Activated CD8-positive, alpha-beta T cell treated with anti-CD3 and anti-CD28 coated beads, Interleukin-2, amount 10 ng/mL, durations not matched to agents 7 days and 5 days (primary cell): ENCODE measurements at regions not wholly inside any gene's neighbourhood (a gene's known extent, or its start where the extent isn't known, plus 50 kb on each side); places are given as distances from the start of the nearest gene placed in this dataset.
"Not testable (repeated sequence)": the region's sequence is repeated elsewhere in the genome, so short reads cannot be mapped to it uniquely, and the experiment has no call there.

Experiments
- ATAC-seq: fragments of 150-1000 bp; cut with Tn5 transposase; one replicate; pipeline ENCODE4 v1.10.0; 2021; ENCODE audit warnings: moderate library complexity
- CTCF ChIA-PET: fragments of 350-600 bp; sonication (Branson Sonifier 250); formaldehyde crosslinking; loops from one replicate; lab custom pipeline; 2021; ENCODE audit warnings: antibody characterized with exemption; lab: Charles Lee
- POLR2A ChIA-PET: fragments of 350-600 bp; sonication (Branson Sonifier 250); formaldehyde crosslinking; loops from one replicate; lab custom pipeline; 2021; ENCODE audit warnings: antibody characterized with exemption; lab: Charles Lee
- DNase-seq: peaks from one replicate; pipeline ENCODE4 v3.0.0-alpha.2; 2020
- H3K27ac Mint-ChIP-seq: one replicate; pipeline ENCODE4 v1.8.0; 2021; ENCODE audit warnings: mild to moderate bottlenecking, mixed read lengths
- H3K27me3 Mint-ChIP-seq: one replicate; pipeline ENCODE4 v1.8.0; 2021; ENCODE audit warnings: low read depth, mixed read lengths
- H3K36me3 Mint-ChIP-seq: one replicate; pipeline ENCODE4 v1.8.0; 2021; ENCODE audit warnings: low read depth, mixed read lengths
- H3K4me1 Mint-ChIP-seq: one replicate; pipeline ENCODE4 v1.8.0; 2021; ENCODE audit warnings: low read depth, mixed read lengths
- H3K4me3 Mint-ChIP-seq: one replicate; pipeline ENCODE4 v1.8.0; 2021; ENCODE audit warnings: mild to moderate bottlenecking, mixed read lengths
- H3K9me3 Mint-ChIP-seq: one replicate; pipeline ENCODE4 v1.8.0; 2022; ENCODE audit warnings: mixed read lengths; ENCODE audit not compliant: insufficient read depth

GRCh38 chr14:66247662-66248193 lies 238.4 kb upstream of the CCDC196 start:
- no peaks in the 10 kb centered on the region for H3K36me3 Mint-ChIP-seq
- no peak for DNase-seq
- H3K27ac Mint-ChIP-seq = no peak overlapping the region
- CTCF ChIA-PET = no interaction called here
- no peak overlapping the region for H3K4me3 Mint-ChIP-seq
- no peak for ATAC-seq
- POLR2A ChIA-PET = no interaction called here
- no peaks in the 10 kb centered on the region for H3K4me1 Mint-ChIP-seq
- peaks cover 15% of the 10 kb centered on the region for H3K27me3 Mint-ChIP-seq
- no peaks in the 10 kb centered on the region for H3K9me3 Mint-ChIP-seq

GRCh38 chr14:66248256-66248655 lies 237.9 kb upstream of the CCDC196 start:
- Mint-ChIP-seq H3K36me3 (no peaks in the 10 kb centered on the region), H3K4me1 (no peaks in the 10 kb centered on the region), H3K27ac (no peak overlapping the region), H3K27me3 (peaks cover 15% of the 10 kb centered on the region), H3K9me3 (no peaks in the 10 kb centered on the region), H3K4me3 (no peak overlapping the region)
- ATAC-seq (no peak), DNase-seq (no peak)
- ChIA-PET POLR2A (no interaction called here), CTCF (no interaction called here)

DNA sequence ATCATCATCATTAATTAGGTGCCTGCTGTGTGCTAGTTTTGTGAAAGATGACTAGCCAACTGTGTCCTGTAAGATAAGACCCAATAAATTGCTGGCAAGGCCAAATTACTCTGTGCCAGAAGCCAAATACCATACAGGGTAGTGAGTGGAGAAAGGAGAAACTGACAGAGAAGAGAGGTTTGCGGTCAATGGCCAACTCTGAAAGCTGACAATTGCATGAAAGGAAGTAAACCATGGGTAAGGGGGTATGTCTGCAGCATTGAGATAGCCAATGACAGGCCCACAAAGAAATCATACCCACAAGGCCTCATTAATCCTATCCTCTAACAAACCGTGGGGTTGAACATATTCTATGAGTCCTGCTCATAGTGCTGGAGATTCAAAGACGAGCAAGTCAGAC lies 236.6 kb upstream of the CCDC196 start:
- peaks cover 15% of the 10 kb centered on the region for H3K27me3 Mint-ChIP-seq
- no peak for DNase-seq
- no peak overlapping the region for H3K4me3 Mint-ChIP-seq
- no peak for ATAC-seq
- no peaks in the 10 kb centered on the region for H3K4me1 Mint-ChIP-seq
- no peaks in the 10 kb centered on the region for H3K9me3 Mint-ChIP-seq
- ChIA-PET CTCF (no interaction called here), POLR2A (interaction anchor here (0.7 kb wide), 1 partner anchor 69 kb away, joined by 3 read pairs; no protein-coding TSS in a partner anchor)
- no peak overlapping the region for H3K27ac Mint-ChIP-seq
- H3K36me3 Mint-ChIP-seq = no peaks in the 10 kb centered on the region

- POLR2A ChIA-PET = no interaction called here
- no peak overlapping the region for H3K27ac Mint-ChIP-seq
- H3K36me3 Mint-ChIP-seq = no peaks in the 10 kb centered on the region
- DNase-seq (no peak), ATAC-seq (no peak)
- H3K27me3 Mint-ChIP-seq = peaks cover 8% of the 10 kb centered on the region
- no peaks in the 10 kb centered on the region for H3K4me1 Mint-ChIP-seq
- no peaks in the 10 kb centered on the region for H3K9me3 Mint-ChIP-seq
- CTCF ChIA-PET = no interaction called here
- no peak overlapping the region for H3K4me3 Mint-ChIP-seq
Measured at GRCh38 chr14:66254038-66254437, 232.1 kb upstream of the CCDC196 start.

DNA sequence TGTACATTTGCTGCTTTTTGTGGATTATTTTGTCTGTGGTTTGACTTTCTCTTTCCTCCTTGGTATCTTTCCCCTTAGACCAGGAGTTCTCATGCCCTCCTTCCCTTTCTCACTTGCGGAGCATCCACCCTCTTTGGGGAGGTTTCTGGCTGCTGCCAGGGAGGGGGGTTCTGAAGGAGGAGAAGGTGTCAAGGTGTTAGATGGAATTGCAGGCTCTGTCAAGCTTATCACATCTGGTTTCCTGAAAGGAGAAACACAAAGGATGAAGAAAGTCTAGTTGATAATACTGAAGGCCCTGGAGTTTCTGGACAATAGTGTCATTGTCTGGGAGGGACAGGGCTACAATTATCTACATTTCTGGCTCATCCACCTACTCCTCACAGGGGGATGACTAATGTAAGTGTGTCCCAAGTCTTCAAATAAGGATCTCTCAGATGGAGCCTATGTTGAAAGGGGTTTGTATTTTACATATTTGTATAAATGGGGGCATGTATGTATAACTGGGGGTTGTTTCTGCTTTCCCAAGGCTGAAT lies 217.3 kb upstream of the CCDC196 start:
- Mint-ChIP-seq H3K27me3 (peaks cover 10% of the 10 kb centered on the region), H3K9me3 (no peaks in the 10 kb centered on the region), H3K27ac (no peak overlapping the region), H3K4me3 (no peak overlapping the region), H3K4me1 (no peaks in the 10 kb centered on the region), H3K36me3 (no peaks in the 10 kb centered on the region)
- ChIA-PET POLR2A (no interaction called here), CTCF (no interaction called here)
- ATAC-seq = no peak
- DNase-seq = no peak

DNA sequence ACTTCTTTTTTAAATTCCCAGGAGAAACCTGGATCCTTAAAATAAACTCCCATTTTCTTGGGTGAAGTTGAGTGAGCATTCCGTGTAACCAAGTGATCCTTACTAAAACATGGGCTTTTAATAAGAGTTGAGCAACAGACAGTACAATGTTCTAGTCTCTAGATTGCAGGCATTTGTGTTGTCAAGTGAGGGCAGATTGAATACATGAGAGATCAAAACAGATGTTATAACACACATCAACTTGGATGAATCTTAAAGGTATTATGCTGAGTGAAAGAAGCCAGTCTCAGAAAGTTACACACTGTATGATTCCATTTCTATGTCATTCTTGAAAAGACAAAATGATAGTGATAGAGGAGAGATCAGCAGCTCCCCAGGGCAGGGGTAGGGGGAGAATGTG lies 213.9 kb upstream of the CCDC196 start:
- H3K27me3 Mint-ChIP-seq = peaks cover 10% of the 10 kb centered on the region
- no peak overlapping the region for H3K27ac Mint-ChIP-seq
- DNase-seq (no peak), ATAC-seq (no peak)
- ChIA-PET POLR2A (no interaction called here), CTCF (no interaction called here)
- H3K36me3 Mint-ChIP-seq = no peaks in the 10 kb centered on the region
- H3K4me3 Mint-ChIP-seq = no peak overlapping the region
- no peaks in the 10 kb centered on the region for H3K9me3 Mint-ChIP-seq
- no peaks in the 10 kb centered on the region for H3K4me1 Mint-ChIP-seq

GRCh38 chr14:66273261-66273832 lies 212.8 kb upstream of the CCDC196 start:
- Mint-ChIP-seq H3K9me3 (no peaks in the 10 kb centered on the region), H3K4me3 (no peak overlapping the region), H3K36me3 (no peaks in the 10 kb centered on the region), H3K27ac (no peak overlapping the region), H3K4me1 (no peaks in the 10 kb centered on the region), H3K27me3 (peaks cover 5% of the 10 kb centered on the region)
- CTCF ChIA-PET = no interaction called here
- DNase-seq = no peak
- POLR2A ChIA-PET = no interaction called here
- no peak for ATAC-seq

GRCh38 chr14:66278418-66278817 lies 207.8 kb upstream of the CCDC196 start:
- CTCF ChIA-PET, H3K27ac Mint-ChIP-seq, H3K36me3 Mint-ChIP-seq, ATAC-seq, POLR2A ChIA-PET, DNase-seq, H3K27me3 Mint-ChIP-seq, H3K4me3 Mint-ChIP-seq, H3K9me3 Mint-ChIP-seq, H3K4me1 Mint-ChIP-seq: not testable (repeated sequence)

- CTCF ChIA-PET = no interaction called here
- Mint-ChIP-seq H3K4me1 (no peaks in the 10 kb centered on the region), H3K36me3 (peaks cover 3% of the 10 kb centered on the region), H3K9me3 (no peaks in the 10 kb centered on the region), H3K4me3 (no peak overlapping the region), H3K27ac (no peak overlapping the region), H3K27me3 (no peaks in the 10 kb centered on the region)
- POLR2A ChIA-PET = no interaction called here
- no peak for ATAC-seq
- no peak for DNase-seq
Measured at GRCh38 chr14:66281036-66281776, 205.0 kb upstream of the CCDC196 start.

DNA sequence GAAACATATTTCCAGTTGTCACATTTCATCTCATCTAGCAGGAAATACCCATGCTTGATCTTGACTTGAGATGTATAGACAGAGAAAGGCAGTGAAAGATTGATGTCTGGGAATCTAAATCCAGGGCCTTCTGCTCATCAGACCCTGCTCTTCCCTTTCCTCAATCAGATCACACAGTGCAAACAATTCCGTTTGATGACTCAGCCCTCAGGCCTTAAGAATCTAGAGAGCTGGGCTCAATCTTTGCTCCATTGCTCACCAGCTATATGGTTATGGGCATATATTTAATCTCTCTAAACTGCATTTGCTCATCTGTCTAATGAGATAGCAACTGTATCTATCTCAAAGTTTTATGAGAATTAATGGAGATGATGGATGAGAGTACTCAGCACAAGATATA lies 201.8 kb upstream of the CCDC196 start:
- Mint-ChIP-seq H3K27me3 (no peaks in the 10 kb centered on the region), H3K27ac (no peak overlapping the region), H3K4me3 (no peak overlapping the region), H3K36me3 (no peaks in the 10 kb centered on the region), H3K4me1 (no peaks in the 10 kb centered on the region), H3K9me3 (peaks cover 8% of the 10 kb centered on the region)
- ChIA-PET POLR2A (no interaction called here), CTCF (no interaction called here)
- no peak for ATAC-seq
- no peak for DNase-seq

DNA sequence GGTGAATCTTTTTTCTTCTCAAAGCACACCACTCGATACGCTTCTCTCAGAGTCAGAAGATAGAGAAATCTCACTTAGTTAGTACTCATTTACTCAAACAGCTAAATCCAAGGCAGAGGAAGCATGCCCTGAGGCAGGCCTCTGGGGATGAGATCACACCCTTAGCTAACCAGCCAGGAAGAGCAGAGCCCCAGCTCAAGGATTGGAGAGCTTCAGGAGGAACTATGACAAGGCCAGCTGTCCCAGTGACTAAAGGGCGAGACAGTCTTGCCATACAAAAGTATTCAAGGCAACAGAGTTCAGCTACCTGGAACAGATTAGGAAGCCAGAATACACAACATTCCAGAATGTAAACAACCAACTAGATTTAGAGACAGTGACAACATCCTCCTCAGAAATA lies 197.7 kb upstream of the CCDC196 start:
- no peak for DNase-seq

DNA sequence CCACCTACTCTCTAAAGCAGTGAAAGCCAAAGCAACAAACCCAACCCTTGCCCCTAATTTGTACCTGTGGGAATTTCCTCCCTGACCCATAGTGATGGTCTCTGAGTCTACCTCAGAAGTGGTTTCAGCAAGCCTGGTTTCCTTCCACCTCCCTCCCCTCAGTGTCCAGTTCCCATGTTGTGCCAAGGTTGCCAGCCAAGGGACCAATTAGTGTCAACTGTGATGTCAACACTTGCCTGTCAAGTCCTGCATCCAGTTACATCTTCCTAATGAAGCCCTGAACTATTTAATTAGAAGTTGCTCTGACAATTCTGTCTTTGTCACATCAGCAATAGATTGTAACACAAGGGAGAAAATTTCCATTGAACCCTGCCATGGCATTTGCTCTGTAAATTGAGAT lies 194.4 kb upstream of the CCDC196 start:
- ATAC-seq (no peak), DNase-seq (no peak)
- H3K4me3 Mint-ChIP-seq = no peak overlapping the region
- H3K9me3 Mint-ChIP-seq = peaks cover 8% of the 10 kb centered on the region
- H3K27ac Mint-ChIP-seq = no peak overlapping the region
- ChIA-PET CTCF (no interaction called here), POLR2A (no interaction called here)
- H3K36me3 Mint-ChIP-seq = no peaks in the 10 kb centered on the region
- H3K27me3 Mint-ChIP-seq = peaks cover 4% of the 10 kb centered on the region
- H3K4me1 Mint-ChIP-seq = peaks cover 4% of the 10 kb centered on the region

More for the DNA sequence above, 197.7 kb upstream of the CCDC196 start:
- Mint-ChIP-seq H3K4me1 (no peaks in the 10 kb centered on the region), H3K4me3 (no peak overlapping the region), H3K27me3 (peaks cover 4% of the 10 kb centered on the region), H3K27ac (no peak overlapping the region), H3K9me3 (peaks cover 8% of the 10 kb centered on the region), H3K36me3 (no peaks in the 10 kb centered on the region)
- no peak for ATAC-seq
- POLR2A ChIA-PET = no interaction called here
- CTCF ChIA-PET = no interaction called here
